A549 (cell line): ENCODE measurements at regions not wholly inside any gene's neighbourhood (a gene's known extent, or its start where the extent isn't known, plus 50 kb on each side); places are given as distances from the start of the nearest gene placed in this dataset.

Source experiments
- ATAC-seq, 2 experiments: fragments of 200-7000 bp in 1 of 2; fragments of >200 bp in 1 of 2; cut with Nextera tagmentation in 1 of 2; cut with Tn5 transposase in 1 of 2; 3 replicates each; pipeline versions ENCODE4 v1.8.0 to v1.9.1; 2018 to 2020; ENCODE audit warnings: mild to moderate bottlenecking in 1 of 2, moderate library complexity in 1 of 2
- CTCF ChIA-PET: fragments of 300-600 bp; sonication (Branson Sonifier 250); formaldehyde crosslinking; extraction: SDS; loops from one replicate; lab custom pipeline; 2021; ENCODE audit warnings: antibody characterized with exemption, inconsistent platforms; lab: Yijun Ruan, JAX
- POLR2A ChIA-PET: fragments of 350-600 bp; formaldehyde crosslinking; extraction: SDS; loops from one replicate; lab custom pipeline; 2021; ENCODE audit warnings: antibody characterized with exemption, inconsistent platforms; lab: Yijun Ruan, JAX
- DNase-seq, 2 experiments: peaks; one replicate each; pipeline versions ENCODE4 v3.0.0 to v3.0.0-alpha.2; 2011 to 2016; ENCODE audit warnings: low read depth in 1 of 2, low spot score in 1 of 2
- FAIRE-seq: peaks from 2 replicates; lab custom pipeline; 2011; peaks lifted over from hg19 to GRCh38; lab: Jason Lieb, UNC
- H3K27ac ChIP-seq, 2 experiments: fragments of >200 bp; sonication (Bioruptor Twin); formaldehyde crosslinking; 3 replicates each; pipeline ENCODE4 v1.5.1; 2016 to 2017
- H3K4me1 ChIP-seq: fragments of >200 bp; sonication (Bioruptor Twin); formaldehyde crosslinking; 3 replicates; pipeline ENCODE4 v1.6.1; 2016
- H3K4me2 ChIP-seq: fragments of >200 bp; sonication (Bioruptor Twin); formaldehyde crosslinking; 3 replicates; pipeline ENCODE4 v1.6.1; 2016
- H3K4me3 ChIP-seq: fragments of >200 bp; sonication (Bioruptor Twin); formaldehyde crosslinking; 3 replicates; pipeline ENCODE4 v1.5.1; 2016
- H3K9me3 ChIP-seq: fragments of >200 bp; sonication (Bioruptor Twin); formaldehyde crosslinking; 3 replicates; pipeline ENCODE4 v1.6.1; 2016
- BHLHE40 ChIP-seq: IDR thresholded peaks from 2 replicates; pipeline ENCODE4 v1.6.1; 2012; ENCODE audit warnings: low read depth, low read length, inconsistent platforms
- EP300 ChIP-seq, 2 experiments: fragments of >200 bp; sonication (Bioruptor Twin); formaldehyde crosslinking; IDR thresholded peaks; 2 replicates in 1 of 2; 3 replicates in 1 of 2; pipeline ENCODE4 v1.6.1; 2016 to 2017
- FOSB ChIP-seq: fragments of 250-450 bp; sonication (Bioruptor Pico); IDR thresholded peaks from 2 replicates; pipeline ENCODE4 v1.5.0; 2020; ENCODE audit warnings: mild to moderate bottlenecking, moderate library complexity
- FOXS1 ChIP-seq: fragments of 250-450 bp; sonication (Bioruptor Pico); IDR thresholded peaks from 2 replicates; pipeline ENCODE4 v1.5.0; 2020; ENCODE audit warnings: mild to moderate bottlenecking, moderate library complexity
- GATA3 ChIP-seq: IDR thresholded peaks from 2 replicates; pipeline ENCODE4 v1.6.1; 2012; ENCODE audit warnings: borderline replicate concordance
- HDAC2 ChIP-seq: fragments of 200-600 bp; sonication (generic); IDR thresholded peaks from 2 replicates; pipeline ENCODE4 v1.6.1; 2016
- HEYL ChIP-seq: fragments of 250-450 bp; sonication (Bioruptor Pico); IDR thresholded peaks from 2 replicates; pipeline ENCODE4 v1.8.0; 2021; ENCODE audit warnings: mild to moderate bottlenecking, moderate library complexity
- HOXA7 ChIP-seq: fragments of 250-450 bp; sonication (Bioruptor Pico); IDR thresholded peaks from 2 replicates; pipeline ENCODE4 v1.5.0; 2020; ENCODE audit warnings: mild to moderate bottlenecking, moderate library complexity
- JUNB ChIP-seq: fragments of >200 bp; sonication (Bioruptor Twin); formaldehyde crosslinking; IDR thresholded peaks from 2 replicates; pipeline ENCODE4 v1.6.1; 2016
- KDM1A ChIP-seq: fragments of 200-600 bp; sonication (generic); IDR thresholded peaks from 2 replicates; pipeline ENCODE4 v1.6.1; 2016; ENCODE audit warnings: low read depth, mild to moderate bottlenecking
- NFE2L2 ChIP-seq: fragments of 150-350 bp; conservative IDR thresholded peaks from 2 replicates; pipeline ENCODE4 v1.6.1; 2014; ENCODE audit warnings: low read length
- NR3C1 ChIP-seq: fragments of >200 bp; sonication (Bioruptor Twin); formaldehyde crosslinking; IDR thresholded peaks from 3 replicates; pipeline ENCODE4 v1.6.1; 2017
- RCOR1 ChIP-seq: fragments of 150-350 bp; IDR thresholded peaks from 2 replicates; pipeline ENCODE4 v1.6.1; 2014; ENCODE audit warnings: antibody characterized with exemption, low read length, low read depth
- SREBF2 ChIP-seq: fragments of 450-650 bp; IDR thresholded peaks from 2 replicates; pipeline ENCODE4 v1.6.1; 2014; ENCODE audit warnings: mild to moderate bottlenecking, moderate library complexity
- TFCP2L1 ChIP-seq: fragments of 250-450 bp; sonication (Bioruptor Pico); IDR thresholded peaks from 2 replicates; pipeline ENCODE4 v1.5.0; 2021; ENCODE audit warnings: mild to moderate bottlenecking
- ZFP36 ChIP-seq: fragments of 450-650 bp; IDR thresholded peaks from 2 replicates; pipeline ENCODE4 v1.6.1; 2014; ENCODE audit warnings: borderline replicate concordance; ENCODE audit not compliant: partially characterized antibody
- ZSCAN20 ChIP-seq: fragments of 250-450 bp; sonication (Bioruptor Pico); IDR thresholded peaks from 2 replicates; pipeline ENCODE4 v1.8.0; 2022; ENCODE audit warnings: mild to moderate bottlenecking, moderate library complexity
- WGBS: methylation state at CpG from one replicate; pipeline ENCODE4 v1.1.6; 2017; ENCODE audit errors: missing lambda C conversion rate; 5-methylcytosine and 5-hydroxymethylcytosine counted together
- TF ChIP-seq, protein P1 (sequence below): fragments of 150-350 bp; IDR thresholded peaks from 2 replicates; pipeline ENCODE4 v1.6.1; 2014; ENCODE audit warnings: low read depth, mild to moderate bottlenecking, low read length
- TF ChIP-seq, protein P2 (sequence below): fragments of 450-650 bp; IDR thresholded peaks from 2 replicates; pipeline ENCODE4 v1.6.1; 2014; ENCODE audit warnings: antibody characterized with exemption
- TF ChIP-seq, protein P3 (sequence below): IDR thresholded peaks from 2 replicates; pipeline ENCODE4 v1.6.1; 2012
- TF ChIP-seq, protein P4 (sequence below): fragments of 250-450 bp; sonication (Bioruptor Pico); IDR thresholded peaks from 2 replicates; pipeline ENCODE4 v1.5.0; 2020; ENCODE audit warnings: low read depth, mild to moderate bottlenecking, moderate library complexity
- TF ChIP-seq, protein P5 (sequence below): IDR thresholded peaks from 2 replicates; pipeline ENCODE4 v1.6.1; 2012; ENCODE audit warnings: low read depth, borderline replicate concordance

DNA sequence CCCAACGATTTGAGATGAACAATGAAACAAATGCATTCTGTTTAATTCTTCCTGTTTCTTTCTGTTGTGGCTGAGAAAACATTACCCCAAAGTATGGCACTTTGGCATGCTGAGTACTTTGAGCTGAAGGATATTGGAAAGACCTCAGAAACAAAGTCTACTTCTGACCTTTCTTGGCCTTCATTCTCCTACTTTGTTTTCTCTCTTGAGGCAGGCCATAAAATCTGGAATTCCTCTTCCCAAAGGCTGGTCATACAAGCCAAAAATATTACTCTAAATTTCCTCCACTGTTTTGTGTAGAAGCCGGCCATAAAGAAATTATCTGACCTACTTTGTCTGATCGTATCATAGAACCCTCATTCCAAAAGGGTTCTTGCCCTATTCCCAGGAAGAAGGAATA is 1048.2 kb downstream of the TECRL start:
- Histone ChIP-seq H3K9me3 (no peaks in the 10 kb centered on the region), H3K4me2 (no peak overlapping the region), H3K27ac (no peak overlapping the region), H3K4me1 (no peaks in the 10 kb centered on the region), H3K4me3 (no peak overlapping the region)
- WGBS = 22% methylated on average over 3 of the region's 3 CpGs
- FAIRE-seq (no peak), ATAC-seq (no peak), DNase-seq (no peak)
- TF ChIP-seq GATA3 (no peak), SREBF2 (no peak), FOXS1 (CRISPR knock-in tag) (no peak), HOXA7 (no peak), TFCP2L1 (CRISPR knock-in tag) (no peak), NFE2L2 (no peak), FOSB (CRISPR knock-in tag) (no peak)
- TF ChIP-seq, protein P1, sequence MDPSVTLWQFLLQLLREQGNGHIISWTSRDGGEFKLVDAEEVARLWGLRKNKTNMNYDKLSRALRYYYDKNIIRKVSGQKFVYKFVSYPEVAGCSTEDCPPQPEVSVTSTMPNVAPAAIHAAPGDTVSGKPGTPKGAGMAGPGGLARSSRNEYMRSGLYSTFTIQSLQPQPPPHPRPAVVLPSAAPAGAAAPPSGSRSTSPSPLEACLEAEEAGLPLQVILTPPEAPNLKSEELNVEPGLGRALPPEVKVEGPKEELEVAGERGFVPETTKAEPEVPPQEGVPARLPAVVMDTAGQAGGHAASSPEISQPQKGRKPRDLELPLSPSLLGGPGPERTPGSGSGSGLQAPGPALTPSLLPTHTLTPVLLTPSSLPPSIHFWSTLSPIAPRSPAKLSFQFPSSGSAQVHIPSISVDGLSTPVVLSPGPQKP = no peak
- TF ChIP-seq, protein P2, sequence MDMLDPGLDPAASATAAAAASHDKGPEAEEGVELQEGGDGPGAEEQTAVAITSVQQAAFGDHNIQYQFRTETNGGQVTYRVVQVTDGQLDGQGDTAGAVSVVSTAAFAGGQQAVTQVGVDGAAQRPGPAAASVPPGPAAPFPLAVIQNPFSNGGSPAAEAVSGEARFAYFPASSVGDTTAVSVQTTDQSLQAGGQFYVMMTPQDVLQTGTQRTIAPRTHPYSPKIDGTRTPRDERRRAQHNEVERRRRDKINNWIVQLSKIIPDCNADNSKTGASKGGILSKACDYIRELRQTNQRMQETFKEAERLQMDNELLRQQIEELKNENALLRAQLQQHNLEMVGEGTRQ = no peak
- ChIA-PET POLR2A (no interaction called here), CTCF (no interaction called here)

DNA sequence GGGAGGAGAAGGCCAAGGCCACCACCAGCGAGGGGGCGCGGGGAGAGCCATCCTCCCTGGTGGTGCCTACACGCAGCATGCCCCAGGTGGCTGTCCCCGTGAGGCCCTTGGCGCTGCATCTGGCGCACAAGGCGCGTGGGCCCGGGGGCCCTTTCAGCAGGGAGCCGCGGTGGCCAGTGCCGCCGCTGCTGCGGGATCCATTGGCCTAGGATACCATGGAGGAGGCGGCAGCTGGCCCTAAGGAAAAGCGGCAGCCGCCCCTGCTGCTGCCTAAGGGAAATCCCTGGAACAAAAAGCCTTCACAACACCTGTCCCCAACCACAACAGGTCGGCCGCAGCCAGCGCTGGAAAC is 1059.6 kb downstream of the TECRL start:
- FAIRE-seq (no peak), ATAC-seq (no peak), DNase-seq (no peak)
- Histone ChIP-seq H3K4me3 (no peak overlapping the region), H3K4me2 (no peak overlapping the region), H3K9me3 (no peaks in the 10 kb centered on the region), H3K4me1 (no peaks in the 10 kb centered on the region), H3K27ac (no peak overlapping the region)
- ChIA-PET CTCF (no interaction called here), POLR2A (no interaction called here)
- 52% methylated on average over 3 of the region's 21 CpGs for WGBS
- no peak for TF ChIP-seq ZFP36
- TF ChIP-seq HDAC2 = no peak
- no peak for TF ChIP-seq EP300 (IDR thresholded peaks at IDR 0.05)
- TF ChIP-seq, protein P2 = no peak
- no peak for TF ChIP-seq FOSB (CRISPR knock-in tag)
- TF ChIP-seq, protein P3, sequence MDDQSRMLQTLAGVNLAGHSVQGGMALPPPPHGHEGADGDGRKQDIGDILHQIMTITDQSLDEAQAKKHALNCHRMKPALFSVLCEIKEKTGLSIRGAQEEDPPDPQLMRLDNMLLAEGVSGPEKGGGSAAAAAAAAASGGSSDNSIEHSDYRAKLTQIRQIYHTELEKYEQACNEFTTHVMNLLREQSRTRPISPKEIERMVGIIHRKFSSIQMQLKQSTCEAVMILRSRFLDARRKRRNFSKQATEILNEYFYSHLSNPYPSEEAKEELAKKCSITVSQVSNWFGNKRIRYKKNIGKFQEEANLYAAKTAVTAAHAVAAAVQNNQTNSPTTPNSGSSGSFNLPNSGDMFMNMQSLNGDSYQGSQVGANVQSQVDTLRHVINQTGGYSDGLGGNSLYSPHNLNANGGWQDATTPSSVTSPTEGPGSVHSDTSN = no peak
- TF ChIP-seq, protein P4, sequence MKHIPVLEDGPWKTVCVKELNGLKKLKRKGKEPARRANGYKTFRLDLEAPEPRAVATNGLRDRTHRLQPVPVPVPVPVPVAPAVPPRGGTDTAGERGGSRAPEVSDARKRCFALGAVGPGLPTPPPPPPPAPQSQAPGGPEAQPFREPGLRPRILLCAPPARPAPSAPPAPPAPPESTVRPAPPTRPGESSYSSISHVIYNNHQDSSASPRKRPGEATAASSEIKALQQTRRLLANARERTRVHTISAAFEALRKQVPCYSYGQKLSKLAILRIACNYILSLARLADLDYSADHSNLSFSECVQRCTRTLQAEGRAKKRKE (CRISPR knock-in tag) = no peak
- TF ChIP-seq GATA3 = no peak
- TF ChIP-seq RCOR1 = no peak
- TF ChIP-seq ZSCAN20 = no peak
- no peak for TF ChIP-seq NR3C1
- no peak for TF ChIP-seq HEYL (CRISPR knock-in tag)
- TF ChIP-seq, protein P5, sequence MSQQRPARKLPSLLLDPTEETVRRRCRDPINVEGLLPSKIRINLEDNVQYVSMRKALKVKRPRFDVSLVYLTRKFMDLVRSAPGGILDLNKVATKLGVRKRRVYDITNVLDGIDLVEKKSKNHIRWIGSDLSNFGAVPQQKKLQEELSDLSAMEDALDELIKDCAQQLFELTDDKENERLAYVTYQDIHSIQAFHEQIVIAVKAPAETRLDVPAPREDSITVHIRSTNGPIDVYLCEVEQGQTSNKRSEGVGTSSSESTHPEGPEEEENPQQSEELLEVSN = no peak
- TF ChIP-seq BHLHE40 = no peak
- no peak for TF ChIP-seq JUNB
- TF ChIP-seq KDM1A = no peak
- TF ChIP-seq, all 56 proteins: peak for 0
